Suprapubic skin (tissue), 4 donors: ENCODE measurements at regions not wholly inside any gene's neighbourhood (a gene's known extent, or its start where the extent isn't known, plus 50 kb on each side); places are given as distances from the start of the nearest gene placed in this dataset.

Source experiments
- DNase-seq, 2 donors: peaks; one replicate each; pipeline ENCODE4 v3.0.0-alpha.2; 2019; ENCODE audit warnings: low spot score in 2 of 2
- H3K27ac ChIP-seq: fragments of 200-600 bp; sonication (generic); one replicate; pipeline ENCODE4 v1.5.1; 2019
- H3K27me3 ChIP-seq: fragments of 200-600 bp; sonication (generic); one replicate; pipeline ENCODE4 v1.5.1; 2019
- H3K36me3 ChIP-seq: fragments of 200-600 bp; sonication (generic); one replicate; pipeline ENCODE4 v1.5.1; 2019
- H3K4me1 ChIP-seq: fragments of 200-600 bp; sonication (generic); one replicate; pipeline ENCODE4 v1.5.1; 2019
- H3K4me3 ChIP-seq: fragments of 200-600 bp; sonication (generic); one replicate; pipeline ENCODE4 v1.5.1; 2019; ENCODE audit warnings: mild to moderate bottlenecking
- H3K9me3 ChIP-seq: fragments of 200-600 bp; sonication (generic); one replicate; pipeline ENCODE4 v1.5.1; 2019
- EP300 ChIP-seq: sonication (generic); formaldehyde crosslinking; IDR thresholded peaks from one replicate; pipeline ENCODE4 v1.6.1; 2017; ENCODE audit warnings: antibody characterized with exemption
- POLR2A ChIP-seq, 2 donors: fragments of 450-650 bp; IDR thresholded peaks; one replicate each; pipeline ENCODE4 v1.6.1; 2017; ENCODE audit warnings: antibody characterized with exemption in 2 of 2, mild to moderate bottlenecking in 2 of 2, moderate library complexity in 2 of 2
- POLR2AphosphoS5 ChIP-seq, 3 donors: sonication (generic); formaldehyde crosslinking; IDR thresholded peaks; one replicate each; pipeline ENCODE4 v1.6.1; 2017; ENCODE audit warnings: antibody characterized with exemption in 3 of 3
- WGBS: methylation state at CpG from one replicate; pipeline ENCODE4 v1.1.5; 2018; 5-methylcytosine and 5-hydroxymethylcytosine counted together
- TF ChIP-seq, protein P1 (sequence below), 2 donors: fragments of 200-600 bp in 1 of 2; fragments of 450-650 bp in 1 of 2; sonication (generic) in 1 of 2; IDR thresholded peaks; one replicate each; pipeline ENCODE4 v1.5.1; 2016 to 2019; ENCODE audit warnings: antibody characterized with exemption in 2 of 2, mild to moderate bottlenecking in 1 of 2, moderate library complexity in 1 of 2

DNA sequence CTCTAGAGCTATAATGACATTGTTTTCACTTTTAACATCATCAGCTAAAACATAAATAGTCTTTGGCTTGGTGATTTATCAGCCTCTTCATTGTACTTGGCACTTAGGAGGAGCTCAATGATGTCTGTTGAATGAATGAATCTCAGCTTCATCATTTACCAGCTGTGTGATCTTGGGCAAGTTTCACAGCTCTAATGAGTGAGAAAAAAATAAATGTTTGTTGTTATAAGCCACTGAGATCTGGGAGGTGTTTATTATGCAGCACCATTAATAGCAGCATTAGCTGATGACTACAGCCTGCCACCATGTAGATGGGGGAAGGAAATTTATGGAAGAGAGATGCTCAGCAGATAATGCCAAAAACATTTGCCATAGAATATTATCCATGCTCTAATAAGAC is 63.6 kb upstream of the C1QTNF7 start:
- no peaks in the 10 kb centered on the region for H3K27me3 ChIP-seq
- H3K4me3 ChIP-seq = no peak overlapping the region
- H3K4me1 ChIP-seq = no peaks in the 10 kb centered on the region
- no peak overlapping the region for H3K27ac ChIP-seq
- no peaks in the 10 kb centered on the region for H3K9me3 ChIP-seq
- H3K36me3 ChIP-seq = no peaks in the 10 kb centered on the region
- TF ChIP-seq EP300 (no peak), POLR2AphosphoS5 (IDR thresholded peaks at IDR 0.05) (no peak), POLR2A (IDR thresholded peaks at IDR 0.05) (no peak)
- TF ChIP-seq, protein P1, sequence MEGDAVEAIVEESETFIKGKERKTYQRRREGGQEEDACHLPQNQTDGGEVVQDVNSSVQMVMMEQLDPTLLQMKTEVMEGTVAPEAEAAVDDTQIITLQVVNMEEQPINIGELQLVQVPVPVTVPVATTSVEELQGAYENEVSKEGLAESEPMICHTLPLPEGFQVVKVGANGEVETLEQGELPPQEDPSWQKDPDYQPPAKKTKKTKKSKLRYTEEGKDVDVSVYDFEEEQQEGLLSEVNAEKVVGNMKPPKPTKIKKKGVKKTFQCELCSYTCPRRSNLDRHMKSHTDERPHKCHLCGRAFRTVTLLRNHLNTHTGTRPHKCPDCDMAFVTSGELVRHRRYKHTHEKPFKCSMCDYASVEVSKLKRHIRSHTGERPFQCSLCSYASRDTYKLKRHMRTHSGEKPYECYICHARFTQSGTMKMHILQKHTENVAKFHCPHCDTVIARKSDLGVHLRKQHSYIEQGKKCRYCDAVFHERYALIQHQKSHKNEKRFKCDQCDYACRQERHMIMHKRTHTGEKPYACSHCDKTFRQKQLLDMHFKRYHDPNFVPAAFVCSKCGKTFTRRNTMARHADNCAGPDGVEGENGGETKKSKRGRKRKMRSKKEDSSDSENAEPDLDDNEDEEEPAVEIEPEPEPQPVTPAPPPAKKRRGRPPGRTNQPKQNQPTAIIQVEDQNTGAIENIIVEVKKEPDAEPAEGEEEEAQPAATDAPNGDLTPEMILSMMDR (IDR thresholded peaks at IDR 0.05) = no peak
- DNase-seq = no peak

DNA sequence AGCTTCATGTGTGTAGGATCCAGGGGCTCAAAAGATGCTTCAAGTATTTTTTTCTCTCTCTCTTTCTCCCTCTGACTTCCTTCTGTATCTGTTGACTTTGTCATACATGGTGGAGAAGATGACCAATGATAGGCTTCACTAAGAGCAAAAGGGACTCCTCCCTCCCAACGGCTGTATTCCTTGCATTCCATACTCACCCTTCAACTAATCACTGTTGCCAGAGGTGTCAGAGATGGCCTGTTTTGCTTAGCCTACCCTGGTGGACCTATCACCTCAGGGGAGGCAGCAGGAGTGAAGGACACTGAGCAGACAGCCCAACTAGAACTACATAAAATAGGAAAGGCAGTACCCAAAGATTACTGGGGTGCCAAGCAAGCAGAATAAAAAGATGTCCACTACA is 62.2 kb upstream of the C1QTNF7 start:
- H3K9me3 ChIP-seq = no peaks in the 10 kb centered on the region
- TF ChIP-seq POLR2A (IDR thresholded peaks at IDR 0.05) (no peak), POLR2AphosphoS5 (IDR thresholded peaks at IDR 0.05) (no peak)
- H3K4me3 ChIP-seq = no peak overlapping the region
- H3K27ac ChIP-seq = no peak overlapping the region
- no peaks in the 10 kb centered on the region for H3K4me1 ChIP-seq
- no peaks in the 10 kb centered on the region for H3K27me3 ChIP-seq
- no peaks in the 10 kb centered on the region for H3K36me3 ChIP-seq
- 54% methylated on average over 1 of the region's 1 CpG for WGBS
- no peak for DNase-seq

DNA sequence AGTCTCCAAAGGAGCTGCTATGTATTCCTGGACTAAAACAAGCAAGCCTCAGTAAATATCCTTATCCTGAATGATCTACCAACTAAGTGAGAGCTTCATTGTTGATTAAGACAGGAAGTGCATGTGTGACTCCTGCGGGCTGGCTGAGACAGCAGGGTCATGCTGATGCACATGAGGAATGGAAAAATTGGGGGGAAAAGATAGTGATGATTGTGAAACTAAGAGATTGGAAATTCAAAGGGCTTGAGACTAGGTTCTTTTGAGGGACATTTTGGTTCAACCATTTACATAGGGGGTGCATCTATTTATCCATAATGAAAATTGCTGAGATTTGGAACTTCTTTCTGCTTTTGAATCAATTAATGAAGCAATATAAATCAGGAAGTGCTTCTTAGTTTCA is 61.1 kb upstream of the C1QTNF7 start:
- Histone ChIP-seq H3K36me3 (no peaks in the 10 kb centered on the region), H3K9me3 (no peaks in the 10 kb centered on the region), H3K4me3 (no peak overlapping the region), H3K27me3 (no peaks in the 10 kb centered on the region), H3K27ac (no peak overlapping the region), H3K4me1 (no peaks in the 10 kb centered on the region)
- WGBS = 50% methylated on average over 1 of the region's 1 CpG
- DNase-seq = no peak
- TF ChIP-seq POLR2AphosphoS5 (IDR thresholded peaks at IDR 0.05) (no peak), POLR2A (IDR thresholded peaks at IDR 0.05) (no peak), EP300 (no peak)

DNA sequence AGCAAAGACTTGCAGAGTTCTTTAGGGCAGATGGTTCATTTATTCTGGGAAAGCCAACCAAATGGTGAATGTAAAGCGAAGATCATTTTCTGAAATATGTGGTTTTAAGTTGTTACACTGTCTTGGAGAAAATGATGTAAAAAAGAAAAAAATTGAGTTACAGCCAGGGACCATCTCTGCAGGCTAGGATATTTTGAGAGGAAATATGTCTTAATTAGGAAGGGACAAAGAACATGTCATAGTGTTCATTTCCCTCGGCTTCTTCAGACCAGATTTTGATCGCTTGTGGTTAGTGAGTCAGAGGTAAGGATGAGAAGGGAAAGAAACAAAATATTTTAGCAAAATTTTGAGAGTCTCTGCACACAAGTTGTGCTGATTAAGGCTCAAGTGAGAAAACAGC is 59.0 kb upstream of the C1QTNF7 start:
- H3K4me1 ChIP-seq = no peaks in the 10 kb centered on the region
- WGBS = 47% methylated on average over 3 of the region's 3 CpGs
- TF ChIP-seq EP300 (no peak), POLR2AphosphoS5 (IDR thresholded peaks at IDR 0.05) (no peak), POLR2A (IDR thresholded peaks at IDR 0.05) (no peak)
- TF ChIP-seq, protein P1 (IDR thresholded peaks at IDR 0.05) = no peak
- H3K27me3 ChIP-seq = no peaks in the 10 kb centered on the region
- no peaks in the 10 kb centered on the region for H3K9me3 ChIP-seq
- no peak for DNase-seq
- H3K36me3 ChIP-seq = no peaks in the 10 kb centered on the region
- H3K27ac ChIP-seq = no peak overlapping the region
- H3K4me3 ChIP-seq = no peak overlapping the region

DNA sequence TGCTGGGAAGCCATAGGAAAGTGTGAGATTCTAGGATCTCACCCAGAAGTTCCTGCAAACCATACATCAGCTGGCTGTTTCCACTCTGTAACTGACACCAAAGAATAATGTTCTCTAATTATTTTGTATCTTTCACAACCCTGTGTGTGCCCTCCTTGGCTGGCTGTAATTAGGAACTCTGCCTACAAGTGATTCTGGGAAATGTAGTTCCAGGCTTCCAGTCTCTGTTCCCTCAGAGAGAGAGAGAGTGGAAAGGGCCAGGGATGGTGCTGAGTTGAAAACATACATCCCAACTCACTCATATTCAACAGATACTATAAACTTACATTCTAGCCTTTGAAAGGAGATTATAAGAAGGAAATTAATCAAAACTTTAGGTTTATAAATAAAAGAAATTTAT is 57.5 kb upstream of the C1QTNF7 start:
- TF ChIP-seq, protein P1 (IDR thresholded peaks at IDR 0.05) = no peak
- TF ChIP-seq EP300 (no peak), POLR2A (IDR thresholded peaks at IDR 0.05) (no peak), POLR2AphosphoS5 (IDR thresholded peaks at IDR 0.05) (no peak)
- Histone ChIP-seq H3K4me3 (no peak overlapping the region), H3K36me3 (no peaks in the 10 kb centered on the region), H3K27ac (no peak overlapping the region), H3K27me3 (no peaks in the 10 kb centered on the region), H3K9me3 (no peaks in the 10 kb centered on the region), H3K4me1 (peaks cover 5% of the 10 kb centered on the region)
- no peak for DNase-seq

DNA sequence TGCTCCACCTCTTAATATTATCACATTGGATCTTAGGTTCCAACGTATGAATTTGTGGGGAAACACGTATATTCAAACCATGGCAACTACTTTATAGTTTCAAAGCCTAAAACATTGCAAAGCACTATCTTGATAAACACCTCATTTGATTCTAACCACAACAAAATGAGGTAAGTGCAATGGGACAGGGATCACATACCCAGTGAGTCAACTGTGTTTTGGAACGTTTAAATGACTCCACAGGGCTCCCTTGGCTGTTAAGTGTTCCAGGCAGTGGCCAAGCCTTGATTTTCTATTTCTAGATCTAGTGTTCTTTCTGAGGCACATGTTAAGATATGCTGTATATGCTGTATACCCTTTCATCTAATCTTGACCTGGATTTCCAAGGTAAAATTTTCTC is 54.5 kb upstream of the C1QTNF7 start:
- WGBS = 80% methylated on average over 3 of the region's 3 CpGs
- Histone ChIP-seq H3K27me3 (no peaks in the 10 kb centered on the region), H3K4me3 (no peak overlapping the region), H3K4me1 (peaks cover 17% of the 10 kb centered on the region), H3K9me3 (no peaks in the 10 kb centered on the region), H3K36me3 (no peaks in the 10 kb centered on the region), H3K27ac (no peak overlapping the region)
- no peak for TF ChIP-seq POLR2A (IDR thresholded peaks at IDR 0.05)
- TF ChIP-seq, protein P1 (IDR thresholded peaks at IDR 0.05) = no peak
- no peak for TF ChIP-seq EP300
- TF ChIP-seq POLR2AphosphoS5 (IDR thresholded peaks at IDR 0.05) = no peak
- DNase-seq = no peak
